ENCODE measurements at regions not wholly inside any gene's neighbourhood (a gene's known extent, or its start where the extent isn't known, plus 50 kb on each side); places are given as distances from the start of the nearest gene placed in this dataset.

- Histone ChIP-seq H3K4me3 (no peak overlapping the region), H3K79me2 (replicated peaks; ENCODE audit: insufficient read depth) (no peaks in the 10 kb centered on the region), H3K4me2 (no peak overlapping the region), H4K20me1 (replicated peaks; ENCODE audit: insufficient read depth) (no peaks in the 10 kb centered on the region), H3K4me1 (ENCODE audit: insufficient read depth) (peaks cover 7% of the 10 kb centered on the region; the same call in 1 of the 2 replicates), H3K36me3 (ENCODE audit: insufficient read depth) (no peaks in the 10 kb centered on the region), H3K9me2 (ENCODE audit: insufficient read depth) (no peaks in the 10 kb centered on the region; the same call in 1 of the 2 replicates), H3F3A (replicated peaks; ENCODE audit: low read depth) (no peaks in the 10 kb centered on the region), H3K27me3 (ENCODE audit: insufficient read depth) (no peaks in the 10 kb centered on the region), H2AFZ (no peak overlapping the region), H3K27ac (ENCODE audit: low read depth) (no peak overlapping the region)
- no peaks in the 10 kb centered on the region for H3K36me3 Mint-ChIP-seq (ENCODE audit: low read depth)
- no peak for DNase-seq (ENCODE audit: low spot score)
- no peaks in the 10 kb centered on the region for H3K9me3 Mint-ChIP-seq
- TF ChIP-seq EZH2 (IDR thresholded peaks at IDR 0.05; ENCODE audit: low read depth, unreplicated experiment) (no peak), REST (IDR thresholded peaks at IDR 0.05; ENCODE audit: unreplicated experiment) (no peak), ETS1 (IDR thresholded peaks at IDR 0.05) (no peak), JUNB (IDR thresholded peaks at IDR 0.05; ENCODE audit: unreplicated experiment) (no peak), ZNF114 (CRISPR knock-in tag; IDR thresholded peaks at IDR 0.05) (no peak), STAT1 (IDR thresholded peaks at IDR 0.05; ENCODE audit: unreplicated experiment) (no peak), NANOG (IDR thresholded peaks at IDR 0.05; ENCODE audit: borderline replicate concordance) (no peak), CREB1 (CRISPR knock-in tag; IDR thresholded peaks at IDR 0.05; ENCODE audit: low read depth) (no peak), POLR2AphosphoS5 (IDR thresholded peaks at IDR 0.05; ENCODE audit: low read depth) (no peak), ZNF462 (CRISPR knock-in tag; IDR thresholded peaks at IDR 0.05) (no peak), EZH2phosphoT487 (IDR thresholded peaks at IDR 0.05; ENCODE audit: unreplicated experiment) (no peak), ZNF331 (CRISPR knock-in tag; IDR thresholded peaks at IDR 0.05; ENCODE audit: low read depth) (no peak)
- TF ChIP-seq, protein P1, sequence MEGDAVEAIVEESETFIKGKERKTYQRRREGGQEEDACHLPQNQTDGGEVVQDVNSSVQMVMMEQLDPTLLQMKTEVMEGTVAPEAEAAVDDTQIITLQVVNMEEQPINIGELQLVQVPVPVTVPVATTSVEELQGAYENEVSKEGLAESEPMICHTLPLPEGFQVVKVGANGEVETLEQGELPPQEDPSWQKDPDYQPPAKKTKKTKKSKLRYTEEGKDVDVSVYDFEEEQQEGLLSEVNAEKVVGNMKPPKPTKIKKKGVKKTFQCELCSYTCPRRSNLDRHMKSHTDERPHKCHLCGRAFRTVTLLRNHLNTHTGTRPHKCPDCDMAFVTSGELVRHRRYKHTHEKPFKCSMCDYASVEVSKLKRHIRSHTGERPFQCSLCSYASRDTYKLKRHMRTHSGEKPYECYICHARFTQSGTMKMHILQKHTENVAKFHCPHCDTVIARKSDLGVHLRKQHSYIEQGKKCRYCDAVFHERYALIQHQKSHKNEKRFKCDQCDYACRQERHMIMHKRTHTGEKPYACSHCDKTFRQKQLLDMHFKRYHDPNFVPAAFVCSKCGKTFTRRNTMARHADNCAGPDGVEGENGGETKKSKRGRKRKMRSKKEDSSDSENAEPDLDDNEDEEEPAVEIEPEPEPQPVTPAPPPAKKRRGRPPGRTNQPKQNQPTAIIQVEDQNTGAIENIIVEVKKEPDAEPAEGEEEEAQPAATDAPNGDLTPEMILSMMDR (conservative IDR thresholded peaks at IDR 0.05; ENCODE audit: low read depth in 2 of 2): no peak
- no peak overlapping the region for H3K27ac Mint-ChIP-seq
- peaks cover 2% of the 10 kb centered on the region for H3K27me3 Mint-ChIP-seq (ENCODE audit: insufficient read depth, low read depth, poor library complexity)
- peaks cover 6% of the 10 kb centered on the region; the same call in 2 of the 3 replicates for H3K4me1 Mint-ChIP-seq
- ATAC-seq: no peak
- no peak overlapping the region for H3K4me3 Mint-ChIP-seq
These were observed 288.2 kb upstream of the MAN1A1 start for GRCh38 chr6:119637768-119638167.
